ENCODE measurements at regions not wholly inside any gene's neighbourhood (a gene's known extent, or its start where the extent isn't known, plus 50 kb on each side); places are given as distances from the start of the nearest gene placed in this dataset.

GRCh38 chr5:8362495-8362894 is 493.5 kb downstream of the MTRR start:
- no peak for TF ChIP-seq POLR2A (IDR thresholded peaks at IDR 0.05)
- TF ChIP-seq CTCF (IDR thresholded peaks at IDR 0.05), result no peak
